B cell (primary cell): ENCODE measurements at regions not wholly inside any gene's neighbourhood (a gene's known extent, or its start where the extent isn't known, plus 50 kb on each side); places are given as distances from the start of the nearest gene placed in this dataset.

Experiments
- EZH2 ChIP-seq: IDR thresholded peaks from 2 replicates; pipeline ENCODE4 v1.6.1; 2012; ENCODE audit warnings: borderline replicate concordance, low read depth, mild to moderate bottlenecking, moderate library complexity, low read length; ENCODE audit not compliant: insufficient read depth, poor library complexity, severe bottlenecking
- TF ChIP-seq, protein P1 (sequence below): fragments of 200-600 bp; IDR thresholded peaks from one replicate; pipeline ENCODE4 v1.8.0; 2022; ENCODE audit warnings: antibody characterized with exemption, mild to moderate bottlenecking

DNA sequence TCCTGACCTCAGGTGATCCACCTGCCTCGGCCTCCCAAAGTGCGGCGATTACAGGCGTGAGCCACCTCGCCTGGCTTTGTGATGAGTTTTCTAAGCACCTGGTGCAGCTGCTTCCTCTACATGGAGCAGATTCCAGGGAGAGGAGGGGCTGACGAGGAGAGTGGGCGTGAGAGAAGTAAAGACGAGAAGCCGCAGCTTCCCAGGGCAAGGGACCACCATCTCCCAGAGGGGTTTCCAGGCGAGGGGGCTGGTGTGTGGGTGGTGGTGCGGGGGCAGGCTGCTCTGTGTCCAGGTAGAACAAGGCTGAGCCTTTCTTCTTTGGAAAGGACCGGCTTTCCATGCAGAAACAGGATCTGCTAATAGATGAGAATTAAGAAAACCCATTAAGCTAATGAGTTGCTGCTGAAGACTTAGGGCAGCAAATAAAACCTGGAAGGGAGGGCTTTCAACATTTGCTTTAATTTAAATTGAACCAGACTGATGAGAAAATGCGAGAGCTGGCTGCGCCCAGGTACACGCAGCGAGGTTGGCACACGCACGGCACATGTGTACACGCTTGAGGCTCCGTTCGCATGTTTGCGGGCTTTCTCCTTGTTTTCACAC, 236.7 kb downstream of the RBFOX3 start:
- TF ChIP-seq, protein P1, sequence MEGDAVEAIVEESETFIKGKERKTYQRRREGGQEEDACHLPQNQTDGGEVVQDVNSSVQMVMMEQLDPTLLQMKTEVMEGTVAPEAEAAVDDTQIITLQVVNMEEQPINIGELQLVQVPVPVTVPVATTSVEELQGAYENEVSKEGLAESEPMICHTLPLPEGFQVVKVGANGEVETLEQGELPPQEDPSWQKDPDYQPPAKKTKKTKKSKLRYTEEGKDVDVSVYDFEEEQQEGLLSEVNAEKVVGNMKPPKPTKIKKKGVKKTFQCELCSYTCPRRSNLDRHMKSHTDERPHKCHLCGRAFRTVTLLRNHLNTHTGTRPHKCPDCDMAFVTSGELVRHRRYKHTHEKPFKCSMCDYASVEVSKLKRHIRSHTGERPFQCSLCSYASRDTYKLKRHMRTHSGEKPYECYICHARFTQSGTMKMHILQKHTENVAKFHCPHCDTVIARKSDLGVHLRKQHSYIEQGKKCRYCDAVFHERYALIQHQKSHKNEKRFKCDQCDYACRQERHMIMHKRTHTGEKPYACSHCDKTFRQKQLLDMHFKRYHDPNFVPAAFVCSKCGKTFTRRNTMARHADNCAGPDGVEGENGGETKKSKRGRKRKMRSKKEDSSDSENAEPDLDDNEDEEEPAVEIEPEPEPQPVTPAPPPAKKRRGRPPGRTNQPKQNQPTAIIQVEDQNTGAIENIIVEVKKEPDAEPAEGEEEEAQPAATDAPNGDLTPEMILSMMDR = no peak
- TF ChIP-seq EZH2 = no peak
